B cell (primary cell): ENCODE measurements at regions not wholly inside any gene's neighbourhood (a gene's known extent, or its start where the extent isn't known, plus 50 kb on each side); places are given as distances from the start of the nearest gene placed in this dataset.

ENCODE experiments used
- ATAC-seq: fragments of 200-7000 bp; cut with Tn5 transposase; one replicate; pipeline ENCODE4 v1.10.0; 2021; ENCODE audit warnings: low read depth, mild to moderate bottlenecking, moderate number of reproducible peaks, moderate library complexity
- CTCF ChIA-PET: fragments of 350-600 bp; sonication (Branson Sonifier 250); formaldehyde crosslinking; loops from one replicate; lab custom pipeline; 2021; ENCODE audit warnings: antibody characterized with exemption, inconsistent platforms; lab: Charles Lee
- POLR2A ChIA-PET: fragments of 350-600 bp; sonication (Branson Sonifier 250); formaldehyde crosslinking; loops from one replicate; lab custom pipeline; 2021; ENCODE audit warnings: antibody characterized with exemption; lab: Charles Lee
- DNase-seq: peaks from one replicate; pipeline ENCODE4 v3.0.0; 2013
- H2AFZ ChIP-seq: 2 replicates; pipeline ENCODE4 v1.6.1; 2012; ENCODE audit warnings: mild to moderate bottlenecking, low read depth, low read length; ENCODE audit not compliant: insufficient read depth, poor library complexity, severe bottlenecking
- H3K27ac ChIP-seq, 2 donors: 1 replicate in 1 of 2; 2 replicates in 1 of 2; pipeline ENCODE4 v1.5.1; 2012 to 2013; ENCODE audit warnings: low read length in 2 of 2, mild to moderate bottlenecking in 2 of 2, moderate library complexity in 1 of 2
- H3K27me3 ChIP-seq, 4 experiments: fragments of 200-600 bp in 1 of 4; sonication (generic) in 1 of 4; replicated peaks in 1 of 4; 1 replicate in 2 of 4; 2 replicates in 2 of 4; pipeline versions ENCODE4 v1.6.1 to v1.7.0; 2013 to 2016; ENCODE audit warnings: low read length in 3 of 4, mild to moderate bottlenecking in 2 of 4, mixed read lengths in 1 of 4, moderate library complexity in 1 of 4; ENCODE audit not compliant: insufficient read depth in 4 of 4, control insufficient read depth in 3 of 4; ENCODE audit errors: control extremely low read depth in 1 of 4
- H3K36me3 ChIP-seq, 2 experiments: replicated peaks in 1 of 2; 1 replicate in 1 of 2; 2 replicates in 1 of 2; pipeline versions ENCODE4 v1.6.1 to v1.7.1; 2013; ENCODE audit warnings: low read length in 1 of 2; ENCODE audit not compliant: insufficient read depth in 2 of 2, control insufficient read depth in 1 of 2; ENCODE audit errors: control extremely low read depth in 1 of 2, extremely low read depth in 1 of 2
- H3K4me1 ChIP-seq, 2 donors: fragments of 200-600 bp in 1 of 2; sonication (generic) in 1 of 2; 1 replicate in 1 of 2; 2 replicates in 1 of 2; pipeline versions ENCODE4 v1.5.1 to v1.6.1; 2013 to 2017; ENCODE audit warnings: low read length in 2 of 2; ENCODE audit not compliant: control insufficient read depth in 2 of 2, insufficient read depth in 2 of 2
- H3K4me2 ChIP-seq: replicated peaks from 2 replicates; pipeline ENCODE3; 2012; ENCODE audit warnings: mild to moderate bottlenecking, low read depth, low read length; ENCODE audit not compliant: poor library complexity, severe bottlenecking
- H3K4me3 ChIP-seq, 5 experiments: fragments of 200-600 bp in 1 of 5; sonication (generic) in 1 of 5; 1 replicate in 3 of 5; 2 replicates in 2 of 5; pipeline versions ENCODE4 v1.5.1 to v1.7.0; 2011 to 2016; ENCODE audit warnings: low read length in 4 of 5, mild to moderate bottlenecking in 4 of 5, low read depth in 2 of 5, control low read depth in 1 of 5, moderate library complexity in 1 of 5; ENCODE audit not compliant: insufficient read depth in 1 of 5; ENCODE audit errors: control extremely low read depth in 1 of 5, extremely low read depth in 1 of 5
- H3K79me2 ChIP-seq: fragments of 200-600 bp; sonication (generic); one replicate; pipeline ENCODE4 v1.6.0; 2016; ENCODE audit warnings: low read length; ENCODE audit not compliant: control insufficient read depth, insufficient read depth
- H3K9ac ChIP-seq: fragments of 200-600 bp; sonication (generic); 2 replicates; pipeline ENCODE4 v1.6.1; 2017; ENCODE audit warnings: mild to moderate bottlenecking, low read length, moderate library complexity
- H3K9me3 ChIP-seq, 3 donors: one replicate each; pipeline versions ENCODE4 v1.6.1 to v1.7.1; 2013; ENCODE audit warnings: low read length in 2 of 3; ENCODE audit not compliant: control insufficient read depth in 2 of 3, insufficient read depth in 1 of 3; ENCODE audit errors: control extremely low read depth in 1 of 3
- H4K20me1 ChIP-seq: 2 replicates; pipeline ENCODE4 v1.6.0; 2012; ENCODE audit warnings: mild to moderate bottlenecking, low read length; ENCODE audit not compliant: insufficient read depth, control insufficient read depth, poor library complexity, severe bottlenecking
- H3K27ac Mint-ChIP-seq: one replicate; pipeline ENCODE4 v1.8.0; 2021; ENCODE audit warnings: mixed read lengths
- H3K27me3 Mint-ChIP-seq: one replicate; pipeline ENCODE4 v1.8.0; 2021; ENCODE audit warnings: mixed read lengths
- H3K4me1 Mint-ChIP-seq: one replicate; pipeline ENCODE4 v1.8.0; 2021; ENCODE audit warnings: mixed read lengths
- H3K4me3 Mint-ChIP-seq: one replicate; pipeline ENCODE4 v1.8.0; 2021; ENCODE audit warnings: mixed read lengths
- H3K9me3 Mint-ChIP-seq: one replicate; pipeline ENCODE4 v1.8.0; 2022; ENCODE audit warnings: mixed read lengths; ENCODE audit not compliant: insufficient read depth
- EZH2 ChIP-seq: IDR thresholded peaks from 2 replicates; pipeline ENCODE4 v1.6.1; 2012; ENCODE audit warnings: borderline replicate concordance, low read depth, mild to moderate bottlenecking, moderate library complexity, low read length; ENCODE audit not compliant: insufficient read depth, poor library complexity, severe bottlenecking
- WGBS: methylation state at CpG from one replicate; pipeline ENCODE4 v1.1.5; 2013; ENCODE audit warnings: missing lambda C conversion rate; ENCODE audit not compliant: insufficient coverage; 5-methylcytosine and 5-hydroxymethylcytosine counted together
- intact Hi-C: fragments of 100-400 bp; cut with micrococcal nuclease; formaldehyde crosslinking; loops from one replicate; pipeline ENCODE4 v1.10.0; 2022
- TF ChIP-seq, protein P1 (sequence below): fragments of 200-600 bp; IDR thresholded peaks from one replicate; pipeline ENCODE4 v1.8.0; 2022; ENCODE audit warnings: antibody characterized with exemption, mild to moderate bottlenecking

GRCh38 chr9:100690438-100690837 lies 112.6 kb downstream of the CAVIN4 start:
- H3K9ac ChIP-seq, result no peak overlapping the region
- TF ChIP-seq, protein P1, sequence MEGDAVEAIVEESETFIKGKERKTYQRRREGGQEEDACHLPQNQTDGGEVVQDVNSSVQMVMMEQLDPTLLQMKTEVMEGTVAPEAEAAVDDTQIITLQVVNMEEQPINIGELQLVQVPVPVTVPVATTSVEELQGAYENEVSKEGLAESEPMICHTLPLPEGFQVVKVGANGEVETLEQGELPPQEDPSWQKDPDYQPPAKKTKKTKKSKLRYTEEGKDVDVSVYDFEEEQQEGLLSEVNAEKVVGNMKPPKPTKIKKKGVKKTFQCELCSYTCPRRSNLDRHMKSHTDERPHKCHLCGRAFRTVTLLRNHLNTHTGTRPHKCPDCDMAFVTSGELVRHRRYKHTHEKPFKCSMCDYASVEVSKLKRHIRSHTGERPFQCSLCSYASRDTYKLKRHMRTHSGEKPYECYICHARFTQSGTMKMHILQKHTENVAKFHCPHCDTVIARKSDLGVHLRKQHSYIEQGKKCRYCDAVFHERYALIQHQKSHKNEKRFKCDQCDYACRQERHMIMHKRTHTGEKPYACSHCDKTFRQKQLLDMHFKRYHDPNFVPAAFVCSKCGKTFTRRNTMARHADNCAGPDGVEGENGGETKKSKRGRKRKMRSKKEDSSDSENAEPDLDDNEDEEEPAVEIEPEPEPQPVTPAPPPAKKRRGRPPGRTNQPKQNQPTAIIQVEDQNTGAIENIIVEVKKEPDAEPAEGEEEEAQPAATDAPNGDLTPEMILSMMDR, result no peak
- TF ChIP-seq EZH2, result no peak
- ChIA-PET POLR2A (no interaction called here), CTCF (no interaction called here)
- no peaks in the 10 kb centered on the region for H3K4me1 ChIP-seq
- H3K27me3 Mint-ChIP-seq, result peaks cover 16% of the 10 kb centered on the region
- DNase-seq (no peak), ATAC-seq (no peak)
- H3K9me3 Mint-ChIP-seq, result no peaks in the 10 kb centered on the region
- H4K20me1 ChIP-seq, result no peaks in the 10 kb centered on the region
- H3K27me3 ChIP-seq, result peaks cover 0 to 3% (median 0%) of the 10 kb centered on the region in 4 experiments
- no peak overlapping the region for H3K4me3 ChIP-seq
- no peaks in the 10 kb centered on the region for H3K36me3 ChIP-seq
- no peaks in the 10 kb centered on the region for H3K9me3 ChIP-seq
- H3K4me1 Mint-ChIP-seq, result no peaks in the 10 kb centered on the region
- no peak overlapping the region for H3K4me3 Mint-ChIP-seq
- no peak overlapping the region for H3K4me2 ChIP-seq
- H2AFZ ChIP-seq, result no peak overlapping the region
- H3K27ac Mint-ChIP-seq, result no peak overlapping the region
- H3K79me2 ChIP-seq, result no peaks in the 10 kb centered on the region
- no peak overlapping the region for H3K27ac ChIP-seq
- intact Hi-C loops, result no loop called here
- 36% methylated on average over 1 of the region's 5 CpGs for WGBS

GRCh38 chr9:100697339-100697738 lies 119.5 kb downstream of the CAVIN4 start:
- Mint-ChIP-seq H3K27me3 (no peaks in the 10 kb centered on the region), H3K4me3 (no peak overlapping the region), H3K27ac (no peak overlapping the region), H3K4me1 (no peaks in the 10 kb centered on the region), H3K9me3 (no peaks in the 10 kb centered on the region)
- Histone ChIP-seq H3K4me3 (no peak overlapping the region), H3K4me2 (no peak overlapping the region), H3K36me3 (no peaks in the 10 kb centered on the region), H3K9ac (no peak overlapping the region), H3K27ac (no peak overlapping the region), H3K4me1 (no peaks in the 10 kb centered on the region), H3K9me3 (no peaks in the 10 kb centered on the region), H2AFZ (no peak overlapping the region), H4K20me1 (no peaks in the 10 kb centered on the region), H3K27me3 (no peaks in the 10 kb centered on the region), H3K79me2 (no peaks in the 10 kb centered on the region)
- ChIA-PET CTCF (no interaction called here), POLR2A (no interaction called here)
- WGBS, result no CpG with 5 or more reads among the region's 1 CpG
- no peak for TF ChIP-seq EZH2
- TF ChIP-seq, protein P1, result no peak
- DNase-seq, result no peak
- ATAC-seq, result no peak
- intact Hi-C loops, result no loop called here
